Colonic mucosa (tissue), 4 donors: ENCODE measurements at regions not wholly inside any gene's neighbourhood (a gene's known extent, or its start where the extent isn't known, plus 50 kb on each side); places are given as distances from the start of the nearest gene placed in this dataset.
"Not testable (repeated sequence)": the region's sequence is repeated elsewhere in the genome, so short reads cannot be mapped to it uniquely, and the experiment has no call there.

Experiments used
- DNase-seq: peaks from one replicate; pipeline ENCODE4 v3.0.0-alpha.2; 2020
- H3K27ac ChIP-seq: fragments of 200-600 bp; one replicate; pipeline ENCODE4 v1.8.0; 2021
- H3K27me3 ChIP-seq: fragments of 200-600 bp; one replicate; pipeline ENCODE4 v1.8.0; 2021
- H3K36me3 ChIP-seq: fragments of 200-600 bp; one replicate; pipeline ENCODE4 v1.8.0; 2021
- H3K4me1 ChIP-seq: fragments of 200-600 bp; one replicate; pipeline ENCODE4 v1.8.0; 2021; ENCODE audit warnings: mild to moderate bottlenecking
- H3K4me3 ChIP-seq: fragments of 200-600 bp; one replicate; pipeline ENCODE4 v1.8.0; 2021
- H3K9ac ChIP-seq, 2 donors: one replicate each; pipeline ENCODE4 v1.7.0; 2013; ENCODE audit warnings: control low read depth in 2 of 2, low read depth in 2 of 2, low read length in 2 of 2
- H3K9me3 ChIP-seq: fragments of 200-600 bp; one replicate; pipeline ENCODE4 v1.8.0; 2021
- intact Hi-C: fragments of 100-400 bp; cut with DNase I; formaldehyde crosslinking; loops from one replicate; pipeline ENCODE4 v1.14.1; 2022
- TF ChIP-seq, protein P1 (sequence below): fragments of 200-600 bp; IDR thresholded peaks from one replicate; pipeline ENCODE4 v1.8.0; 2022; ENCODE audit warnings: antibody characterized with exemption, mild to moderate bottlenecking
- donor health status: healthy.
- donor health status: DM: no; HTN: no; CAD: no.
- donor health status: DM: no; HTN: no; CAD: no.

DNA sequence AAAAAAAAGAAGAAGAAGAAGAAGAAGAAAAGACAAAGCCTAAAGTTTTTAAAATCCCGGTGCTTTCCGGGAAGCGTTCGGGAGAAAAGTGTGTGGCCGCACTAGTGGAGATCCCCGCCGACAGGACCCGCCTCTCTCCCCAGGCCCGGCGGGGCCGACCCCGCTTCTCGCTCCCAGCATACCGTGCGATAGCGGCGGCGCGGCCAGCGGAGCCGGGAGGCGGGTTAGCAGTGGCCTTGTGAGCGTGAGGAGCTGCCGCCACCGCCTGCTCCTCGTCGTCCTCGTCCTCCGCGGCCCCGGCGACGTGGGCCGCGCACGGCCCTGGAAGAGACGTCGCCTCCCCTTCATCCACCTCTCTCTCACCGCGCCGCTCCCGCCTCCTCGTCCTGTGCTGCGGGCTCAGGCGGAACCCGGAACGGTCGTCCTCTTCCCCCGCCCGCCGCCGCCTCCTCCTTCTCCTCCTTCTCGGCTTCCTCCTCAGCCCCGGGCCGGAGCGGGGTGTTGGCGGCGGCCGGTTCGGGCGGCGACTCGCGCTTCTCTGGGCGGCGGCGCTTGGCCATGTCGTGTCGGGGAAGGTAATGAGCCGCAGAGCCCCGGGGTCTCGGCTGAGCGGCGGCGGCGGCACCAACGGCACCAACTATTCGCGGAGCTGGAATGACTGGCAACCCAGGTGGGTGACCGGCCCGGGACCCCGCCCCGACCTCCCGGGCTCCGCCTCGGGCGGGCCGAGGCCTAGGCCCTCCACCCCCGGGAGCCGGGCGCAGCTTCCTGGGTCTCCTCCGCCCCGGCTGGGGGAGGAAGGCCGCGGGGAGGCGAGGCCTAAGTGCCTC is 62.6 kb upstream of the CDR2 start:
- peak; percentile 82 for DNase-seq
- H3K4me3 ChIP-seq, result peak overlapping the region; percentile 61
- peak overlapping the region; percentile 63 to 88 for H3K9ac ChIP-seq
- H3K9me3 ChIP-seq, intact Hi-C loops, H3K4me1 ChIP-seq, H3K36me3 ChIP-seq, H3K27me3 ChIP-seq: not testable (repeated sequence)
- peak overlapping the region; percentile 99 for H3K27ac ChIP-seq

DNA sequence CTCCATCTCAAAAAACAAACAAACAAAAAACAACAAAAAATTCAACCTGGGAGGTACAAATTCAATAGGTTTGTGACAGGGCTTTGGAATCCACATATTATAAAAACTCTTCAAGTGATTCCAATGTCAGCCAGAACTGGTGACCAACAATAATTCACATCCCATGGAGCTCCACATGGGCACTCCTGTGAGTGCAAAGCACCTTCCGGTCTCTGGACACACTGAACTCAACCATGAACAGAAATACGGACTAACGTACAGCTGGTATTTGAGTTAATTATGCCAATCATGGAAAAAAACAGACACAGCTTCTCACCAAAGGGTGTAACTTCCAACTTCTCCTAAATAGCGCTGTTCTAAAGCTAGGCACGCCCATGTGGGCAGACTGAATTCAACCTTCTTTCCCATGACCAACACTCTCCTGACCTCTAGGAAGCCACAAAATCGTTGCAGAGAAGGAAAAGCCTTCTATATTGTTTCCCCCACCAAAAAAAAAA is 62.0 kb upstream of the CDR2 start:
- H3K9me3 ChIP-seq, H3K4me1 ChIP-seq, intact Hi-C loops, H3K36me3 ChIP-seq, H3K27me3 ChIP-seq, DNase-seq: not testable (repeated sequence)
- Histone ChIP-seq H3K27ac (peak overlapping the region; percentile 99), H3K9ac (peak overlapping the region in 1 of 2 donors; percentile 63), H3K4me3 (peak overlapping the region; percentile 61)

DNA sequence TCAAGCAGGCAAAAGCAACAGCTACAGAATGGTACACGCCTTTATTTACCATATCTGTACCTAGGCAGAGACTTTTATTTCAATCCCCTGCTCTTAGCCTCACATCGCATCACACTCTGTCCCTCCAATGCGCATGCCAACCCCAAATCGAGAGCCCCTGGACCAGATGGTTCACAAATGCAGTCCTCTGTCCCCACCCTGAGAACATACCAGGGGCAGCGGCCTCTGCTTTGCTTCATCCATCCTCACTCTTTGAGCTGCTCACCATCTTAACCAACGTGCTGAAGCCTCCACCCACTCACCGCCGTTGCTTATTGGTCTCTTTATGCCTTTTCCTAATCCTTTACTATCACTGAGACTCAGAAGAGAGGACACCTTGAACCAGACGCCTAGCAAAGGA is 56.9 kb upstream of the CDR2 start:
- H3K27me3 ChIP-seq, H3K27ac ChIP-seq, intact Hi-C loops, H3K36me3 ChIP-seq, H3K9ac ChIP-seq, DNase-seq, H3K4me3 ChIP-seq, H3K4me1 ChIP-seq, H3K9me3 ChIP-seq: not testable (repeated sequence)

DNA sequence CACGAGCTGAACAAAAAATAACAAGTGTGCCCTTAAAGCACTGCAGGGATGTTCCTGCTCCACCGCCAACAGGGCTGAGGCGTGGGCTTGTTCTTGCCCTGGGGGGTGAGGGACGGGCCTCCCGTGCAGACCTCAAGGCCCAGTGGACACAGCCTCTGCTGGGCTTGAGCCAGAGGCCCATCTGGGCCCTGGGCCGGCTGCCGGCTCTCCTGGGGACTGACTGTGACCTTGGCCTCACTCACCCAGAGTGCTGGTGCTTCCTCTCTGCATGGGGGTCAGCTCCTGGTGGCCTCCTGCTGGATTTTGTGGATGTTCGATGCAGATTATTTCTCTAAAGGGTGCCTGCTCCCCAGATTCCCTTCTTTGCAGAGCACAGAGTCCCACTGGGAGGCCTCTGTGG is 54.2 kb upstream of the CDR2 start:
- H3K36me3 ChIP-seq, result no peaks in the 10 kb centered on the region
- no peak for DNase-seq
- H3K4me3 ChIP-seq, result no peak overlapping the region
- no peaks in the 10 kb centered on the region for H3K4me1 ChIP-seq
- no peaks in the 10 kb centered on the region for H3K27me3 ChIP-seq
- no peak overlapping the region for H3K9ac ChIP-seq
- intact Hi-C loops, result no loop called here
- no peak overlapping the region for H3K27ac ChIP-seq
- TF ChIP-seq, protein P1, sequence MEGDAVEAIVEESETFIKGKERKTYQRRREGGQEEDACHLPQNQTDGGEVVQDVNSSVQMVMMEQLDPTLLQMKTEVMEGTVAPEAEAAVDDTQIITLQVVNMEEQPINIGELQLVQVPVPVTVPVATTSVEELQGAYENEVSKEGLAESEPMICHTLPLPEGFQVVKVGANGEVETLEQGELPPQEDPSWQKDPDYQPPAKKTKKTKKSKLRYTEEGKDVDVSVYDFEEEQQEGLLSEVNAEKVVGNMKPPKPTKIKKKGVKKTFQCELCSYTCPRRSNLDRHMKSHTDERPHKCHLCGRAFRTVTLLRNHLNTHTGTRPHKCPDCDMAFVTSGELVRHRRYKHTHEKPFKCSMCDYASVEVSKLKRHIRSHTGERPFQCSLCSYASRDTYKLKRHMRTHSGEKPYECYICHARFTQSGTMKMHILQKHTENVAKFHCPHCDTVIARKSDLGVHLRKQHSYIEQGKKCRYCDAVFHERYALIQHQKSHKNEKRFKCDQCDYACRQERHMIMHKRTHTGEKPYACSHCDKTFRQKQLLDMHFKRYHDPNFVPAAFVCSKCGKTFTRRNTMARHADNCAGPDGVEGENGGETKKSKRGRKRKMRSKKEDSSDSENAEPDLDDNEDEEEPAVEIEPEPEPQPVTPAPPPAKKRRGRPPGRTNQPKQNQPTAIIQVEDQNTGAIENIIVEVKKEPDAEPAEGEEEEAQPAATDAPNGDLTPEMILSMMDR, result no peak
- no peaks in the 10 kb centered on the region for H3K9me3 ChIP-seq

DNA sequence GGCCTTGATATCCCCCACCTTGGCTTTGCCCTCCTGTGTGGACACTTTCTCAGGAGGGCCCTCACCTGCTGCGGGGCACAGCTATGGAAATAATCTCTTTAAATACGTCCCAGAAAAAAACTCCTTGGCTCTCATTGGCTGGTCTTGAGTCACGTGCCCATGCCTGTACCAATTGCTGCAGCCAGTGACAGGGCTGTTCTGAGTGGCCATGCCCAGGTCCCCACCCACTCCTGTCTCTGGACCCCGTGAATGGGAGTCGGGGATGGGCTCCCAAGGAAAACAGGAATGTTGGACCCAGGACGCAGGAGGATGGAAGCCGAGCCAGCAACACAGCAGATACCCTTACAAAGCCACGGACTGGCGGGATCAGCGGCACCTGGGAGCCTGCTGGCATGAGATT is 53.1 kb upstream of the CDR2 start:
- Histone ChIP-seq H3K27me3 (no peaks in the 10 kb centered on the region), H3K9ac (no peak overlapping the region), H3K36me3 (no peaks in the 10 kb centered on the region), H3K9me3 (no peaks in the 10 kb centered on the region), H3K4me3 (no peak overlapping the region), H3K4me1 (no peaks in the 10 kb centered on the region), H3K27ac (no peak overlapping the region)
- no peak for DNase-seq
- TF ChIP-seq, protein P1, result no peak
- intact Hi-C loops, result no loop called here

DNA sequence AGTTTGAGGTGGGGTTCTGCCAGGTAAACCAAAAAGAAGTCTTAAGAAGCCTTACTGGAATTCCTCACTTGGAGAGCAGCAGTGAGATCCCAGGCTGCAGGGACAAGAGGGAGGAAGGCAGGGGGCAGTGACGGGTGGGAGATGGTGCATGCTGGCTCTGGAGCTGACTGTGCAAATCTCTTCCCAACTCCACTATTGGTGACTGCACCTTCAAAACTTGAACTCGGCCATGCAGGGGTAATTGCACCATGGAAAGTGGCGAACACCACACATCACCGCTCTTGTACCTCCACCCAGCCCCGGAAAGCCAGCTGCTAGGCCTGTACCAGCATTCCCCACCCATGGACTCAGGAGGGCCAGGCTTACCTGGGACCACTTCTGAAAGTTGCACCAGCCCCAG is 51.4 kb upstream of the CDR2 start:
- H3K27me3 ChIP-seq, result no peaks in the 10 kb centered on the region
- intact Hi-C loops, result no loop called here
- H3K4me1 ChIP-seq, result no peaks in the 10 kb centered on the region
- no peaks in the 10 kb centered on the region for H3K36me3 ChIP-seq
- H3K4me3 ChIP-seq, result no peak overlapping the region
- DNase-seq, result no peak
- no peak overlapping the region for H3K27ac ChIP-seq
- no peaks in the 10 kb centered on the region for H3K9me3 ChIP-seq
- TF ChIP-seq, protein P1, result no peak
- no peak overlapping the region for H3K9ac ChIP-seq

DNA sequence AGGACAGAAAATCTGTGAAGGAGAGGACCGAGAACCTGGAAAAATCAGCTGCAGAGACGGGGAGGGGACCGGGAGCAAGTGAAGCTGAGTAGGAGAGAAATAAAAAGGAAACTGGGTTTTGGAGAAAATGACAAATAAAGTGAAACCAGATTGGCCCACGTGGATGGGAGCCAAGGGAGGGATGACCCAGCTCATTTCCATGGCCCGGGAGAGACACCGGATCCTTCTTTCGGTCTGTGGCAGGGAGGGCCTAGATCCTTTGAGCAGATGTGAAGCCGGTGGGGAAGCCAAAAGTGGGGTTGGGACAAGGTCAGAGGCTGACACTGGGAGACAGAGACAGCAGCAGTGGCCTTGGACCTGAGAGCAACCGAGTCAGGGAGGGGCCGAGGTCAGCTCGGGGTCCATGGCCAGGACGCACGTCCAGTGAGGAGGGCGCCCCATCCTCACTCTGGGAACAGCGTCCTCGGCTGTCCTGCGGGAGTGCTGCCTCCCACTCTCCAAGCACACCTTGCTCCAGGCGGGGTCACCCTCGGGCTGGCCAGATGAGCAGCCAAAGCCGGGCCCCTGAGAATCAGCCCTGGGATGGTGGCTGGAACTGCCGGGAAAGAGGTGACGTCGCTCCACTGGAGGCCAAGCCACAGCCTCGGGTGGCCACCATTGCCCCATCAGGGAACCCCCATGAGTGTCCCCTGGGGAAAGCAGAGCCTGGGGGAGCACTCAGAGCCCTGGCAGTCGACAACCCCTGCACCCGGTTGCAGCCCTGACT is 50.8 kb upstream of the CDR2 start:
- H3K27ac ChIP-seq, result no peak overlapping the region
- H3K27me3 ChIP-seq, result no peaks in the 10 kb centered on the region
- DNase-seq, result no peak

More for the DNA sequence above, 50.8 kb upstream of the CDR2 start:
- no peak overlapping the region for H3K9ac ChIP-seq
- H3K4me1 ChIP-seq, result no peaks in the 10 kb centered on the region
- no peaks in the 10 kb centered on the region for H3K36me3 ChIP-seq
- TF ChIP-seq, protein P1, result no peak
- H3K9me3 ChIP-seq, result no peaks in the 10 kb centered on the region
- intact Hi-C loops, result no loop called here
- H3K4me3 ChIP-seq, result no peak overlapping the region
